ENCODE measurements at regions not wholly inside any gene's neighbourhood (a gene's known extent, or its start where the extent isn't known, plus 50 kb on each side); places are given as distances from the start of the nearest gene placed in this dataset.

DNA sequence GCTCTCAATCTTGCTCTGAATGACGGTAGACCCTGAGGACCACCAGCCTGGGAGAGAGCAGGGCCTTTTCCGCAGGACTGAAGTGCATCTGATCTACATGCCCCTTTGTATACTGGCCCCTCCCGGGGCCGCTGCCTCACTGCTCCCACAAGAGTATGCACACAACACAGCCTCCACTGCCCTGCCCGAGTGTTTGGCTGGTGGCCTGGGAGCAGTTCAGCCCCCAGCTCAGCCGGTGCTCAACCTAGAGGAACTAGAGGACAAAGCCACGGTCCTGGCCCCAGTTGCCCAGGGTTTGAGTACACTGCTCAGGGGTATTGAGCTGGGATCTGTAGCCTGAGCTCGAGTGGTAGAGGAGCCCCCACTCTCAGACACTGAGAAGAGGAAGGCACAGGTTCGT lies 118.9 kb upstream of the CAB39 start:
- no peak for DNase-seq (ENCODE audit: low read depth in 2 of 2)
- TF ChIP-seq, protein P1, sequence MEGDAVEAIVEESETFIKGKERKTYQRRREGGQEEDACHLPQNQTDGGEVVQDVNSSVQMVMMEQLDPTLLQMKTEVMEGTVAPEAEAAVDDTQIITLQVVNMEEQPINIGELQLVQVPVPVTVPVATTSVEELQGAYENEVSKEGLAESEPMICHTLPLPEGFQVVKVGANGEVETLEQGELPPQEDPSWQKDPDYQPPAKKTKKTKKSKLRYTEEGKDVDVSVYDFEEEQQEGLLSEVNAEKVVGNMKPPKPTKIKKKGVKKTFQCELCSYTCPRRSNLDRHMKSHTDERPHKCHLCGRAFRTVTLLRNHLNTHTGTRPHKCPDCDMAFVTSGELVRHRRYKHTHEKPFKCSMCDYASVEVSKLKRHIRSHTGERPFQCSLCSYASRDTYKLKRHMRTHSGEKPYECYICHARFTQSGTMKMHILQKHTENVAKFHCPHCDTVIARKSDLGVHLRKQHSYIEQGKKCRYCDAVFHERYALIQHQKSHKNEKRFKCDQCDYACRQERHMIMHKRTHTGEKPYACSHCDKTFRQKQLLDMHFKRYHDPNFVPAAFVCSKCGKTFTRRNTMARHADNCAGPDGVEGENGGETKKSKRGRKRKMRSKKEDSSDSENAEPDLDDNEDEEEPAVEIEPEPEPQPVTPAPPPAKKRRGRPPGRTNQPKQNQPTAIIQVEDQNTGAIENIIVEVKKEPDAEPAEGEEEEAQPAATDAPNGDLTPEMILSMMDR (IDR thresholded peaks at IDR 0.05; ENCODE audit: low read depth, low read length) = no peak

DNA sequence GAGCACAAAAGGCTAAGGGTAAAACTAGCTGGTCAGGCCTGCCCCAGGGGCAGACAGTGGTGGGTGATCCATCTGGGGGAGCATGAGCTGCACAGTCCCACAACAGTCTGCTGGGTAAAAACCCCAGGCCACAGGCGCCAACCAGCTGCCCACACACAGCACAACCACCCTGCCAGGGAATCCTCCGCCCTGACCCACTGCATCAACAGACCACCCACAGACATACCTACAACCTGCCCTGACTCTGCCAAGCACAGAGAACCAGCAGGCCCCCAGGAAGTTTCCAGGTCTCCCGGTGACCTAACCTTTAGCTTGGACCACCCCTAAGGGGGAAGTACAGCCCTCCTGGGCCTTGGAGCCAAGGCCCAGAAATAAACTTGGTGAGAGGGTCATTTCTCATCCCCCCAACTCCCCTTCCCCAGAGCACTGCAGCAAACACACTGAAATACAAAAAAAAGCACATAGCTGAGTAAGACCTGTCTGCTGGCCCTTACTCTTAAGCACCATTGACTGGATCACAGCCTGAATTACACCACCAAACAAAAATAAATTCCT lies 118.3 kb upstream of the CAB39 start:
- no peak for DNase-seq (ENCODE audit: low read depth in 2 of 2)
- TF ChIP-seq, protein P1 (IDR thresholded peaks at IDR 0.05; ENCODE audit: low read depth, low read length) = no peak
- H3K4me3 ChIP-seq (replicated peaks in 1 of 2; ENCODE audit: low read depth in 2 of 2, low read length in 2 of 2) = no peak overlapping the region

More for the DNA sequence above, 118.9 kb upstream of the CAB39 start:
- no peak overlapping the region for H3K4me3 ChIP-seq (replicated peaks in 1 of 2; ENCODE audit: low read depth in 2 of 2, low read length in 2 of 2)

DNA sequence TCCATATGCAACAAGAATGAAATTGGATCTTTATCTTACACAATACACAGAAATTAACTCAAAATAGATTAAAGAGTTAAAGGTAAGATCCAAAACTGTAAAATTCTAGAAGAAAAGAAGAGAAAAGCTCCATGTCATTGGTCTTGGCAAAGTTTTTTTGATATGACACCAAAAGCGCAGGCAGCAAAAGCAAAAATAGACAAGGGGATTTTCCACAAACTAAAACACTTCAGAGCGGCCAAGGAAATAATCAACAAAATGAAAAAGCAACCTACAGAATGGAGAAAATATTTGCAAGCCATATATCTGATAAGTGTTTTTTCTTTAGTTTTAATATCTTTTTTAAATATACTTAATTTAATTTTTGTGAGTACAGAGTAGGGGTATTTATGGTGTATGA lies 112.8 kb upstream of the CAB39 start:
- no peak for DNase-seq (ENCODE audit: low read depth in 2 of 2)
- H3K4me3 ChIP-seq (replicated peaks in 1 of 2; ENCODE audit: low read depth in 2 of 2, low read length in 2 of 2) = no peak overlapping the region
- TF ChIP-seq, protein P1 (IDR thresholded peaks at IDR 0.05; ENCODE audit: low read depth, low read length) = no peak

DNA sequence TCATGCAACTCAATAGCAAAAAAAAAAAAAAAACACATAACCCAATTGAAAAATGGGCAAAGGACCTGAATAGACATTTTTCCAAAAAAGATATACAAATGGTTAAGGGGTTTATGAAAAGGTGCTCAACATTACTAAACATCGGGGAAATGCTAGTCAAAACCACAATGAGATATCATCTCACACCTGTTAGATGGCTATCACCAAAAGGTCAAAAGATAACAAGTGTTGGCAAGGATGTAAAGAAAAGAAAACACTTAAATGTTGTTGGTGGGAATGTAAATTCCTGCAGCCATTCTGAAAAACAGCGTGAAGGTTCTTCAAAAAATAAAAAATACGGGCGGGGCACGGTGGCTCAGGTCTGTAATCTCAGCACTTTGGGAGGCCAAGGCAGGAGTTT lies 112.4 kb upstream of the CAB39 start:
- no peak for DNase-seq (ENCODE audit: low read depth in 2 of 2)
- TF ChIP-seq, protein P1 (IDR thresholded peaks at IDR 0.05; ENCODE audit: low read depth, low read length) = no peak

DNA sequence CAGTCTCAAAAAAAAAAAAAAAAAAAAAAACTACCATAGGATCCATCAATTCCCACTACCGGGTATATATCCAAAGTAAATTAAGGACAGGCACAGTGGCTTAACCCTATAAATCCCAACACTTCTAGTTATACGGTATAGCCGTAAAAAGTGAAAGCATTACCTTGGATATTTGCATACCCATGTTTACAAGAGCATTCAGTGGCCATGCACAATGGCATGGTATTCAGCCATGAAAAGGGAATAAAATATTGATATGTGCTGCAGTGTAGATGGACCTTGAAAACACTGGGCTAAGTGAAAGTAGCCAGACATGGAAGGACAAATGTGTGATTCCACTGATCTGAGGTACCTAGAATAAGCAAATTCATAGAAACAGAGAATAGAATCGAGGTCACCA lies 111.8 kb upstream of the CAB39 start:
- no peak overlapping the region for H3K4me3 ChIP-seq (replicated peaks in 1 of 2; ENCODE audit: low read depth in 2 of 2, low read length in 2 of 2)
- TF ChIP-seq, protein P1 (IDR thresholded peaks at IDR 0.05; ENCODE audit: low read depth, low read length) = no peak
- DNase-seq (ENCODE audit: low read depth in 2 of 2) = no peak

More for the DNA sequence above, 112.4 kb upstream of the CAB39 start:
- no peak overlapping the region for H3K4me3 ChIP-seq (replicated peaks in 1 of 2; ENCODE audit: low read depth in 2 of 2, low read length in 2 of 2)

DNA sequence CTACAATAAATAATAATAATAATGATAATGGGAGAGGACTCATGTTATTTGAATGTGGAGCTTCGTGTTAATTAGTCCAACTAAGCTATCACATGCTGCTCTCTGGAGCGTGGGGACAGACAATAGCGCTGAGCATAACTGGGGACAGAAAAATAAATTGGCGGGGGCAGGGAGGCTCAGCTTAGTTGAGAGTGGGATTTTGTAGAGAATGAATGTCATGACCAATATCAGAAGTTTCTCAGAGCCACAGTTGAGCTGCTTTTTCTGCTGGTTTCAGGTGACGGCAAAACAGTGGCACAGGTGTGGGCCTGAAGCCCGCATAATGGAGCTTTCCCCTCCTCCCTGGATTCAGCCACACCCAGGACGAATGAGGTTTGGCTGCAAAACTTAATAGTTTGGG lies 111.1 kb upstream of the CAB39 start:
- H3K4me3 ChIP-seq (replicated peaks in 1 of 2; ENCODE audit: low read depth in 2 of 2, low read length in 2 of 2) = no peak overlapping the region
- no peak for DNase-seq (ENCODE audit: low read depth in 2 of 2)
- TF ChIP-seq, protein P1 (IDR thresholded peaks at IDR 0.05; ENCODE audit: low read depth, low read length) = no peak
